ENCODE measurements at regions not wholly inside any gene's neighbourhood (a gene's known extent, or its start where the extent isn't known, plus 50 kb on each side); places are given as distances from the start of the nearest gene placed in this dataset.

- TF ChIP-seq CTBP2 (IDR thresholded peaks at IDR 0.05; ENCODE audit: borderline replicate concordance, insufficient read depth, insufficient read length, low read length) (no peak), EGR1 (IDR thresholded peaks at IDR 0.05; ENCODE audit: borderline replicate concordance, low read depth, low read length) (no peak), POLR2AphosphoS5 (IDR thresholded peaks at IDR 0.05; ENCODE audit: low read depth, low read length) (no peak), SP4 (IDR thresholded peaks at IDR 0.05; ENCODE audit: low read length) (no peak), RBBP5 (IDR thresholded peaks at IDR 0.05; ENCODE audit: borderline replicate concordance, low read depth, low read length) (no peak), FOSL1 (IDR thresholded peaks at IDR 0.05; ENCODE audit: insufficient read depth, low read depth, low read length) (no peak), BACH1 (IDR thresholded peaks at IDR 0.05; ENCODE audit: low read length) (no peak), BRCA1 (IDR thresholded peaks at IDR 0.05; ENCODE audit: low read depth, low read length) (no peak), SP2 (IDR thresholded peaks at IDR 0.05; ENCODE audit: low read length) (no peak), SAP30 (IDR thresholded peaks at IDR 0.05; ENCODE audit: insufficient read depth, insufficient replicate concordance, low read length) (no peak), YY1 (IDR thresholded peaks at IDR 0.05; ENCODE audit: low read depth, low read length) (no peak), SIN3A (conservative IDR thresholded peaks at IDR 0.05 in 1 of 2, IDR thresholded peaks at IDR 0.05 in 1 of 2; ENCODE audit: low read depth in 1 of 2, low read length in 2 of 2) (no peak)
- Histone ChIP-seq H3K14ac (ENCODE audit: insufficient read length) (no peak overlapping the region), H2AFZ (ENCODE audit: low read length) (no peak overlapping the region), H2BK120ac (replicated peaks; ENCODE audit: low read depth, low read length) (no peak overlapping the region), H3K9me3 (ENCODE audit: insufficient read depth in 2 of 2, low read depth in 1 of 2, low read length in 1 of 2) (no peaks in the 10 kb centered on the region), H3K4ac (replicated peaks; ENCODE audit: insufficient read length, low read depth, low read length) (no peak overlapping the region), H3K23ac (ENCODE audit: insufficient read length) (no peak overlapping the region), H4K91ac (replicated peaks; ENCODE audit: insufficient read length, low read length) (no peak overlapping the region), H3K9ac (replicated peaks in 1 of 4; ENCODE audit: extremely low read depth in 1 of 4, low read depth in 3 of 4, low read length in 3 of 4) (no peak overlapping the region), H3K79me2 (ENCODE audit: control insufficient read depth in 1 of 2, insufficient read depth in 2 of 2, low read length in 2 of 2) (no peaks in the 10 kb centered on the region), H3K79me1 (ENCODE audit: low read depth, low read length) (no peaks in the 10 kb centered on the region), H3K4me2 (ENCODE audit: insufficient read depth in 1 of 2, low read depth in 2 of 2, low read length in 2 of 2) (no peak overlapping the region), H3K23me2 (ENCODE audit: low read depth, low read length) (no peaks in the 10 kb centered on the region), H3K36me3 (ENCODE audit: control insufficient read depth in 2 of 4, insufficient read depth in 4 of 4, low read length in 3 of 4) (no peaks in the 10 kb centered on the region), H2BK12ac (ENCODE audit: low read depth, low read length) (no peak overlapping the region), H4K8ac (ENCODE audit: extremely low read depth, insufficient read depth, low read length) (no peak overlapping the region), H3K18ac (ENCODE audit: extremely low read depth, low read length) (no peak overlapping the region), H2BK15ac (ENCODE audit: low read length) (no peak overlapping the region), H2AK5ac (ENCODE audit: low read depth, low read length) (no peak overlapping the region), H2BK5ac (ENCODE audit: low read depth, low read length) (no peak overlapping the region), H4K5ac (ENCODE audit: insufficient read length, low read depth, low read length) (no peak overlapping the region), H2BK20ac (ENCODE audit: low read length) (no peak overlapping the region), H3K27ac (ENCODE audit: low read depth, low read length) (no peak overlapping the region), H3K4me1 (replicated peaks in 1 of 4; ENCODE audit: control insufficient read depth in 3 of 4, insufficient read depth in 4 of 4, low read length in 3 of 4) (no peaks in the 10 kb centered on the region), H4K20me1 (replicated peaks in 1 of 2; ENCODE audit: control insufficient read depth in 1 of 2, insufficient read depth in 2 of 2, low read length in 2 of 2) (no peaks in the 10 kb centered on the region), H3K56ac (replicated peaks; ENCODE audit: insufficient read length, low read depth, low read length) (no peak overlapping the region), H3K27me3 (replicated peaks in 1 of 4; ENCODE audit: control insufficient read depth in 3 of 4, extremely low read depth in 1 of 4, insufficient read depth in 3 of 4, low read length in 3 of 4) (no peaks in the 10 kb centered on the region), H3K4me3 (ENCODE audit: extremely low read depth in 1 of 4, insufficient read depth in 2 of 4, low read depth in 3 of 4, low read length in 4 of 4) (no peak overlapping the region)
- DNase-seq (ENCODE audit: low read depth in 1 of 2, low spot score in 2 of 2) (no peak), FAIRE-seq (no peak)
- ChIA-PET POLR2A (ENCODE audit: partially characterized antibody) (no interaction called here), CTCF (ENCODE audit: partially characterized antibody) (no interaction called here)
- 66% methylated on average over 5 of the region's 5 CpGs; no CpG with 5 or more reads in 1 of the 2 experiments for WGBS, 2 experiments (ENCODE audit: extremely low coverage in 1 of 2, insufficient coverage in 1 of 2, insufficient read length in 1 of 2, insufficient replicate concordance in 2 of 2, low coverage in 1 of 2, low lambda C conversion rate in 2 of 2, missing lambda C conversion rate in 1 of 2)
Observed at GRCh38 chr20:12095180-12095920, 177.7 kb downstream of the BTBD3 start.

Data from H1 (cell line).